ENCODE measurements at regions not wholly inside any gene's neighbourhood (a gene's known extent, or its start where the extent isn't known, plus 50 kb on each side); places are given as distances from the start of the nearest gene placed in this dataset.

DNA sequence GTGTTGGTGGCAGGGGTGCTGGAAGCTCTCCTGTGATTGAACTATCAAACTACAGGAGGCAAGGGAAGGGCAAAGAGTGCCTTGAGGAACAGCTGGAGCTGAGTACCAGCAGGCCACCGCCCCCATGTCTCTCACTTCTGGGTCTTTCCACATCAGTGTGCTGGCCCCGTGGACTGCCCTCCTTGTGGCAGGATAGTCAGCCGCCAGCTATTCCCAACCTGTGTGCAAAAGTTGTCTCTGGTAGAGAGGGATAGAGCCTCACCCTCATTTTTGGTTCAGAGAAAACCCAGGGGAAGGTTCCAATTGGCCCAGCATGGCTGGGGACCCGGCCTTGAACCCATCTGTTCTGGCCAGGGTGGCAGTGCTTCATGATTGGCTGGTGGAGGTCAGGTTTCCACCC, 211.8 kb downstream of the IRF8 start:
- TF ChIP-seq, protein P1, sequence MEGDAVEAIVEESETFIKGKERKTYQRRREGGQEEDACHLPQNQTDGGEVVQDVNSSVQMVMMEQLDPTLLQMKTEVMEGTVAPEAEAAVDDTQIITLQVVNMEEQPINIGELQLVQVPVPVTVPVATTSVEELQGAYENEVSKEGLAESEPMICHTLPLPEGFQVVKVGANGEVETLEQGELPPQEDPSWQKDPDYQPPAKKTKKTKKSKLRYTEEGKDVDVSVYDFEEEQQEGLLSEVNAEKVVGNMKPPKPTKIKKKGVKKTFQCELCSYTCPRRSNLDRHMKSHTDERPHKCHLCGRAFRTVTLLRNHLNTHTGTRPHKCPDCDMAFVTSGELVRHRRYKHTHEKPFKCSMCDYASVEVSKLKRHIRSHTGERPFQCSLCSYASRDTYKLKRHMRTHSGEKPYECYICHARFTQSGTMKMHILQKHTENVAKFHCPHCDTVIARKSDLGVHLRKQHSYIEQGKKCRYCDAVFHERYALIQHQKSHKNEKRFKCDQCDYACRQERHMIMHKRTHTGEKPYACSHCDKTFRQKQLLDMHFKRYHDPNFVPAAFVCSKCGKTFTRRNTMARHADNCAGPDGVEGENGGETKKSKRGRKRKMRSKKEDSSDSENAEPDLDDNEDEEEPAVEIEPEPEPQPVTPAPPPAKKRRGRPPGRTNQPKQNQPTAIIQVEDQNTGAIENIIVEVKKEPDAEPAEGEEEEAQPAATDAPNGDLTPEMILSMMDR (IDR thresholded peaks at IDR 0.05; ENCODE audit: low read depth, low read length, poor library complexity, severe bottlenecking), result no peak
- no peak for TF ChIP-seq EZH2phosphoT487 (IDR thresholded peaks at IDR 0.05; ENCODE audit: borderline replicate concordance, low read length)

Measured in DOHH2 (cell line).